ENCODE measurements at regions not wholly inside any gene's neighbourhood (a gene's known extent, or its start where the extent isn't known, plus 50 kb on each side); places are given as distances from the start of the nearest gene placed in this dataset.

GRCh38 chr1:115893545-115893944 lies 52.6 kb upstream of the NHLH2 start:
- Histone ChIP-seq H3K4me3 (no peak overlapping the region), H3K9me3 (no peaks in the 10 kb centered on the region)

GRCh38 chr1:115898020-115898419 lies 57.1 kb upstream of the NHLH2 start:
- H3K27me3 ChIP-seq = no peaks in the 10 kb centered on the region
- no peak overlapping the region for H3K4me3 ChIP-seq
- DNase-seq (ENCODE audit: extremely low spot score in 2 of 2) = no peak
- TF ChIP-seq CTCF (IDR thresholded peaks at IDR 0.05) (no peak), POLR2A (IDR thresholded peaks at IDR 0.05) (no peak), POLR2AphosphoS5 (IDR thresholded peaks at IDR 0.05; ENCODE audit: insufficient read depth in 1 of 2, low read depth in 1 of 2) (no peak)
- H3K4me1 ChIP-seq = no peaks in the 10 kb centered on the region
- no peaks in the 10 kb centered on the region for H3K9me3 ChIP-seq
- H3K27ac ChIP-seq = no peak overlapping the region
- H3K36me3 ChIP-seq = no peaks in the 10 kb centered on the region
- intact Hi-C loops (cut with DNase I) = no loop called here

More at GRCh38 chr1:115893545-115893944, 52.6 kb upstream of the NHLH2 start:
- TF ChIP-seq POLR2A (IDR thresholded peaks at IDR 0.05) = no peak
- TF ChIP-seq POLR2AphosphoS5 (IDR thresholded peaks at IDR 0.05; ENCODE audit: insufficient read depth in 1 of 2, low read depth in 1 of 2) = no peak
- DNase-seq (ENCODE audit: extremely low spot score in 2 of 2) = no peak
- Histone ChIP-seq H3K27ac (no peak overlapping the region), H3K36me3 (no peaks in the 10 kb centered on the region), H3K27me3 (no peaks in the 10 kb centered on the region), H3K4me1 (no peaks in the 10 kb centered on the region)
- intact Hi-C loops (cut with DNase I) = no loop called here

GRCh38 chr1:115900856-115901255 lies 59.9 kb upstream of the NHLH2 start:
- Histone ChIP-seq H3K4me1 (no peaks in the 10 kb centered on the region), H3K4me3 (no peak overlapping the region), H3K9me3 (no peaks in the 10 kb centered on the region), H3K36me3 (no peaks in the 10 kb centered on the region), H3K27ac (no peak overlapping the region), H3K27me3 (no peaks in the 10 kb centered on the region)
- TF ChIP-seq POLR2AphosphoS5 (IDR thresholded peaks at IDR 0.05; ENCODE audit: insufficient read depth in 1 of 2, low read depth in 1 of 2) (no peak), POLR2A (IDR thresholded peaks at IDR 0.05) (no peak), CTCF (IDR thresholded peaks at IDR 0.05) (no peak)
- DNase-seq (ENCODE audit: extremely low spot score in 2 of 2) = no peak
- intact Hi-C loops (cut with DNase I) = no loop called here

- H3K36me3 ChIP-seq = no peaks in the 10 kb centered on the region
- peak in 1 of 2 donors; percentile 46 for TF ChIP-seq POLR2AphosphoS5 (IDR thresholded peaks at IDR 0.05; ENCODE audit: insufficient read depth in 1 of 2, low read depth in 1 of 2)
- TF ChIP-seq CTCF (IDR thresholded peaks at IDR 0.05) = no peak
- no peak for TF ChIP-seq POLR2A (IDR thresholded peaks at IDR 0.05)
- intact Hi-C loops (cut with DNase I) = no loop called here
Observed at GRCh38 chr1:115906627-115907026, 65.7 kb upstream of the NHLH2 start.

GRCh38 chr1:115907092-115907491 lies 66.2 kb upstream of the NHLH2 start:
- H3K4me1 ChIP-seq = no peaks in the 10 kb centered on the region
- no peaks in the 10 kb centered on the region for H3K36me3 ChIP-seq
- TF ChIP-seq POLR2A (IDR thresholded peaks at IDR 0.05) = no peak
- TF ChIP-seq CTCF (IDR thresholded peaks at IDR 0.05) = no peak
- no peak for TF ChIP-seq POLR2AphosphoS5 (IDR thresholded peaks at IDR 0.05; ENCODE audit: insufficient read depth in 1 of 2, low read depth in 1 of 2)
- H3K9me3 ChIP-seq = no peaks in the 10 kb centered on the region
- intact Hi-C loops (cut with DNase I) = no loop called here
- H3K27me3 ChIP-seq = no peaks in the 10 kb centered on the region
- DNase-seq (ENCODE audit: extremely low spot score in 2 of 2) = no peak
- H3K27ac ChIP-seq = no peak overlapping the region
- H3K4me3 ChIP-seq = no peak overlapping the region

More at GRCh38 chr1:115906627-115907026, 65.7 kb upstream of the NHLH2 start:
- Histone ChIP-seq H3K4me3 (no peak overlapping the region), H3K27ac (no peak overlapping the region), H3K27me3 (no peaks in the 10 kb centered on the region), H3K4me1 (no peaks in the 10 kb centered on the region), H3K9me3 (no peaks in the 10 kb centered on the region)
- DNase-seq (ENCODE audit: extremely low spot score in 2 of 2) = no peak

Measured in vagina (tissue), 2 donors.